Ishikawa (cell line): ENCODE measurements at regions not wholly inside any gene's neighbourhood (a gene's known extent, or its start where the extent isn't known, plus 50 kb on each side); places are given as distances from the start of the nearest gene placed in this dataset.

Experiments
- CEBPB ChIP-seq: IDR thresholded peaks from 2 replicates; pipeline ENCODE4 v1.6.1; 2012
- CREB1 ChIP-seq: IDR thresholded peaks from 2 replicates; pipeline ENCODE4 v1.6.1; 2012; ENCODE audit warnings: low read depth
- EP300 ChIP-seq: IDR thresholded peaks from 2 replicates; pipeline ENCODE4 v1.6.1; 2012; ENCODE audit warnings: borderline replicate concordance
- REST ChIP-seq: IDR thresholded peaks from 2 replicates; pipeline ENCODE4 v1.6.1; 2012; ENCODE audit warnings: low read depth, mild to moderate bottlenecking
- TCF12 ChIP-seq: IDR thresholded peaks from 2 replicates; pipeline ENCODE4 v1.6.1; 2012; ENCODE audit warnings: low read depth
- TEAD4 ChIP-seq: IDR thresholded peaks from 2 replicates; pipeline ENCODE4 v1.6.1; 2012

GRCh38 chr7:23894892-23895569 lies 185.0 kb downstream of the STK31 start:
- TF ChIP-seq REST = no peak
- no peak for TF ChIP-seq TCF12
- TF ChIP-seq CREB1 = no peak
- TF ChIP-seq CEBPB = no peak
- TF ChIP-seq EP300 = no peak
- TF ChIP-seq TEAD4 = no peak
